Lower lobe of right lung (tissue), 2 donors: ENCODE measurements at regions not wholly inside any gene's neighbourhood (a gene's known extent, or its start where the extent isn't known, plus 50 kb on each side); places are given as distances from the start of the nearest gene placed in this dataset.

Experiments
- ATAC-seq, 2 donors: fragments of 200-7000 bp; cut with Tn5 transposase; one replicate each; pipeline ENCODE4 v1.9.1; 2020 to 2022; ENCODE audit warnings: mild to moderate bottlenecking in 2 of 2, moderate library complexity in 2 of 2
- DNase-seq: peaks from one replicate; pipeline ENCODE4 v3.0.0-alpha.2; 2020
- H3K27ac ChIP-seq: fragments of 200-600 bp; one replicate; pipeline ENCODE4 v1.8.0; 2022
- H3K27me3 ChIP-seq: fragments of 200-600 bp; one replicate; pipeline ENCODE4 v1.8.0; 2022; ENCODE audit warnings: low read depth
- H3K36me3 ChIP-seq: fragments of 200-600 bp; one replicate; pipeline ENCODE4 v1.8.0; 2022; ENCODE audit warnings: mild to moderate bottlenecking
- H3K4me1 ChIP-seq: fragments of 200-600 bp; one replicate; pipeline ENCODE4 v1.8.0; 2022
- H3K4me3 ChIP-seq: fragments of 200-600 bp; one replicate; pipeline ENCODE4 v1.8.0; 2022; ENCODE audit warnings: mild to moderate bottlenecking
- H3K9me3 ChIP-seq: fragments of 200-600 bp; one replicate; pipeline ENCODE4 v1.8.0; 2022
- CTCF ChIP-seq: fragments of 200-600 bp; IDR thresholded peaks from one replicate; pipeline ENCODE4 v1.8.0; 2022; ENCODE audit warnings: antibody characterized with exemption, mild to moderate bottlenecking
- intact Hi-C: fragments of 100-400 bp; cut with DNase I; formaldehyde crosslinking; loops from one replicate; pipeline ENCODE4 v1.11.0; 2022
- donor health status: DM: no; HTN: yes; CAD: no; lungs with severe emphysema.

- Histone ChIP-seq H3K27ac (peak overlapping the region; percentile 72), H3K36me3 (no peaks in the 10 kb centered on the region), H3K27me3 (peaks cover 10% of the 10 kb centered on the region), H3K9me3 (no peaks in the 10 kb centered on the region), H3K4me1 (peaks cover 5% of the 10 kb centered on the region), H3K4me3 (peak overlapping the region; percentile 66)
- peak; percentile 50 for DNase-seq
- intact Hi-C loops = loop anchor here (10.0 kb wide), 1 partner anchor 527 kb away; no protein-coding TSS in a partner anchor
- peak; percentile 55 to 73 for ATAC-seq
- no peak for TF ChIP-seq CTCF
Measured at GRCh38 chr4:71187404-71188155, 151.2 kb upstream of the SLC4A4 start.

GRCh38 chr4:71188156-71188640 is 150.6 kb upstream of the SLC4A4 start:
- ATAC-seq = no peak

GRCh38 chr4:71188951-71189350 is 149.9 kb upstream of the SLC4A4 start:
- peak overlapping the region; percentile 66 for H3K4me3 ChIP-seq
- H3K9me3 ChIP-seq = no peaks in the 10 kb centered on the region
- peaks cover 5% of the 10 kb centered on the region for H3K4me1 ChIP-seq
- H3K27me3 ChIP-seq = peaks cover 10% of the 10 kb centered on the region
- intact Hi-C loops = loop anchor here (10.0 kb wide), 1 partner anchor 526 kb away; no protein-coding TSS in a partner anchor
- ATAC-seq (no peak), DNase-seq (no peak)
- peak overlapping the region; percentile 72 for H3K27ac ChIP-seq
- no peak for TF ChIP-seq CTCF
- H3K36me3 ChIP-seq = no peaks in the 10 kb centered on the region

More at GRCh38 chr4:71188156-71188640, 150.6 kb upstream of the SLC4A4 start:
- intact Hi-C loops = loop anchor here (10.0 kb wide), 1 partner anchor 527 kb away; no protein-coding TSS in a partner anchor
- peaks cover 5% of the 10 kb centered on the region for H3K4me1 ChIP-seq
- TF ChIP-seq CTCF = no peak
- no peak for DNase-seq
- peak overlapping the region; percentile 66 for H3K4me3 ChIP-seq
- H3K27me3 ChIP-seq = peaks cover 10% of the 10 kb centered on the region
- peak overlapping the region; percentile 72 for H3K27ac ChIP-seq
- H3K36me3 ChIP-seq = no peaks in the 10 kb centered on the region
- H3K9me3 ChIP-seq = no peaks in the 10 kb centered on the region

GRCh38 chr4:71189471-71189870 is 149.3 kb upstream of the SLC4A4 start:
- DNase-seq = no peak
- peaks cover 10% of the 10 kb centered on the region for H3K27me3 ChIP-seq
- no peaks in the 10 kb centered on the region for H3K36me3 ChIP-seq
- no peak for TF ChIP-seq CTCF
- intact Hi-C loops = loop anchor here (10.0 kb wide), 1 partner anchor 525 kb away; no protein-coding TSS in a partner anchor
- ATAC-seq = no peak
- peaks cover 5% of the 10 kb centered on the region for H3K4me1 ChIP-seq
- H3K27ac ChIP-seq = no peak overlapping the region
- H3K4me3 ChIP-seq = peak overlapping the region; percentile 66
- H3K9me3 ChIP-seq = no peaks in the 10 kb centered on the region

GRCh38 chr4:71194454-71194853 is 144.4 kb upstream of the SLC4A4 start:
- Histone ChIP-seq H3K27me3 (no peaks in the 10 kb centered on the region), H3K9me3 (no peaks in the 10 kb centered on the region), H3K4me3 (no peak overlapping the region), H3K36me3 (no peaks in the 10 kb centered on the region), H3K27ac (no peak overlapping the region), H3K4me1 (peaks cover 12% of the 10 kb centered on the region)
- intact Hi-C loops = no loop called here
- ATAC-seq (peak in 1 of 2 donors; percentile 53), DNase-seq (no peak)
- no peak for TF ChIP-seq CTCF
